ENCODE measurements at regions not wholly inside any gene's neighbourhood (a gene's known extent, or its start where the extent isn't known, plus 50 kb on each side); places are given as distances from the start of the nearest gene placed in this dataset.

DNA sequence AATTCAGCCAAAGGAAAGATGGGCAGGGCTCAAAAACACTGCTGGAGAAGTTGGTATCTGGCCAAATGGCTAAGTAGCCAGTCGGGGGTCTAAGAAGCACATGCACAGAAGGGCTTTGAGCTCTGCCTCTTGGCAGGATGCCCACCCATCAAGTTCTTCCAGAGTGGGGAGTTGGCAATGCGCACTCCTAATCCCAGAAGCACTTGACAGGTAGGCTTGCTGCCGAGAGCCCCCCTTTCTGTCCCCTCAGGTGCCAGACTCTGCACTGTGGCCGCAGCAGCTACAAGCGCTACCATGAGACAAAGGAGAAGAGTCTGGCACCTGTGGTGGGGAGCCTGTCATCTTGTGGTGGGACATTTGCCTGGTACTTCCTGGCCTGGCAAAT lies 252.9 kb upstream of the SLC24A2 start:
- TF ChIP-seq POLR2A (IDR thresholded peaks at IDR 0.05) = no peak
- TF ChIP-seq, protein P1, sequence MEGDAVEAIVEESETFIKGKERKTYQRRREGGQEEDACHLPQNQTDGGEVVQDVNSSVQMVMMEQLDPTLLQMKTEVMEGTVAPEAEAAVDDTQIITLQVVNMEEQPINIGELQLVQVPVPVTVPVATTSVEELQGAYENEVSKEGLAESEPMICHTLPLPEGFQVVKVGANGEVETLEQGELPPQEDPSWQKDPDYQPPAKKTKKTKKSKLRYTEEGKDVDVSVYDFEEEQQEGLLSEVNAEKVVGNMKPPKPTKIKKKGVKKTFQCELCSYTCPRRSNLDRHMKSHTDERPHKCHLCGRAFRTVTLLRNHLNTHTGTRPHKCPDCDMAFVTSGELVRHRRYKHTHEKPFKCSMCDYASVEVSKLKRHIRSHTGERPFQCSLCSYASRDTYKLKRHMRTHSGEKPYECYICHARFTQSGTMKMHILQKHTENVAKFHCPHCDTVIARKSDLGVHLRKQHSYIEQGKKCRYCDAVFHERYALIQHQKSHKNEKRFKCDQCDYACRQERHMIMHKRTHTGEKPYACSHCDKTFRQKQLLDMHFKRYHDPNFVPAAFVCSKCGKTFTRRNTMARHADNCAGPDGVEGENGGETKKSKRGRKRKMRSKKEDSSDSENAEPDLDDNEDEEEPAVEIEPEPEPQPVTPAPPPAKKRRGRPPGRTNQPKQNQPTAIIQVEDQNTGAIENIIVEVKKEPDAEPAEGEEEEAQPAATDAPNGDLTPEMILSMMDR (IDR thresholded peaks at IDR 0.05) = no peak

Data from prostate gland (tissue), 2 donors.